HG03196 (cell line): ENCODE measurements at regions not wholly inside any gene's neighbourhood (a gene's known extent, or its start where the extent isn't known, plus 50 kb on each side); places are given as distances from the start of the nearest gene placed in this dataset.
A peak's percentile ranks its signal among the peaks of the same experiment; 100 is the strongest.
"Not testable (repeated sequence)": the region's sequence is repeated elsewhere in the genome, so short reads cannot be mapped to it uniquely, and the experiment has no call there.

Experiments used
- ATAC-seq: cut with Tn5 transposase; IDR thresholded peaks from one replicate; pipeline ENCODE4 v1.9.1; 2021; ENCODE audit not compliant: unreplicated experiment

- no peak for ATAC-seq
Measured at GRCh38 chr10:43843321-43844101, 194.8 kb upstream of the ZNF32 start.

GRCh38 chr10:43842496-43842895, 193.8 kb upstream of the ZNF32 start:
- ATAC-seq: no peak

GRCh38 chr10:43842072-43842471, 193.4 kb upstream of the ZNF32 start:
- ATAC-seq: no peak

DNA sequence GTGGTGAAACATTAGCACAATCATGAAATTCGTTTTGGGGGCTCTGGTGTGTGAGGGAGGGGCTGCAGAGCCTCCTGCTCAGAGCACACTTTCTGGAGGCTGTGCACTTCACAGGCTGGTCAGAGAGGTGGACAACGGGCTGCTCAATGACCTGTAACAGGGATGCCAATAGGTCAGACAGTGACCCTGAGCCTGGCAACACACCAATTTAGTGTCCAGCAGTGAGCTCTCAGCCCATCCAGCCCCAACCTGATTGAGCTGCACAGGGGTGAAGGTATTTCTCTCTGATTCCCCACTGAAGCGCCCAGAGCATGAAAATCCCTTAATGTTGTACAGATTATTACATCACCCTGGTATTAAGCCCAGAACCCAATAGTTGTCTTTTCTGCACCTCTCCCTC, 191.3 kb upstream of the ZNF32 start:
- ATAC-seq: no peak

DNA sequence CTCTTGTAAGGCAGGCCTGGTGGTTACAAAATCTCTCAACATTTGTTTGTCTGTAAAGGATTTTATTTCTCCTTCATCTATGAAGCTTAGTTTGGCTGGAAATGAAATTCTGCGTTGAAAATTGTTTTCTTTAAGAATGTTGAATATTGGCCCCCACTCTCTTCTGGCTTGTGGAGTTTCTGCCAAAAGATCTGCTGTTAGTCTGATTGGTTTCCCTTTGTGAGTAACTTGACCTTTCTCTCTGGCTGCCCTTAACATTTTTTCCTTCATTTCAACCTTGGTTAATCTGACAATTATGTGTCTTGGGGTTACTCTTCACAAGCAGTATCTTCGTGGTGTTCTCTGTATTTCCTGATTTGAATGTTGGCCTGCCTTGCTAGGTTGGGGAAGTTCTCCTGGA, 186.1 kb upstream of the ZNF32 start:
- ATAC-seq: not testable (repeated sequence)

- no peak for ATAC-seq
Measured at GRCh38 chr10:43827853-43828252, 179.2 kb upstream of the ZNF32 start.

GRCh38 chr10:43825984-43826383, 177.3 kb upstream of the ZNF32 start:
- no peak for ATAC-seq

GRCh38 chr10:43825421-43825820, 176.7 kb upstream of the ZNF32 start:
- no peak for ATAC-seq

- no peak for ATAC-seq
Measured at GRCh38 chr10:43824934-43825333, 176.3 kb upstream of the ZNF32 start.

- ATAC-seq: no peak
Measured at GRCh38 chr10:43822631-43823580, 174.2 kb upstream of the ZNF32 start.

DNA sequence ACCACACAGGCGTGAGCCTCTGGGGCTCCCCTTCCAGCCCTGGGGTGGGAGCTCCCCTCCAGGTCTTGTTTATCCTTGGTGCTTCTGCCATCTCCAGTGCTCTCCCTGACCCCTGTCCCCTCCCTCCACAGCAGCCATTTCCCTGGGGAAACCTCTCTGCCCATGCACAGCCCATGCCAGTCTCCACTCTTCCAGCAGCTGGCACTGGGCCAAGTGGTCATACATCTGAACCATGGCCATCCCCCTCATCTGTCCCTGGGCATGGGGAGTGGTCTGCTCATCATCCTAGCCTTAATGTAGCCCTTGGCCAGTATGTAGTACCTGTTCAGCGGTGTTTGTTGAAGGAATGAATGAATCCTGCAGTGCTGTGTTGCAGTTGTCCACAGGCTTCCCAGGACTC, 172.4 kb upstream of the ZNF32 start:
- ATAC-seq: no peak

GRCh38 chr10:43820663-43821062, 172.0 kb upstream of the ZNF32 start:
- ATAC-seq: no peak

DNA sequence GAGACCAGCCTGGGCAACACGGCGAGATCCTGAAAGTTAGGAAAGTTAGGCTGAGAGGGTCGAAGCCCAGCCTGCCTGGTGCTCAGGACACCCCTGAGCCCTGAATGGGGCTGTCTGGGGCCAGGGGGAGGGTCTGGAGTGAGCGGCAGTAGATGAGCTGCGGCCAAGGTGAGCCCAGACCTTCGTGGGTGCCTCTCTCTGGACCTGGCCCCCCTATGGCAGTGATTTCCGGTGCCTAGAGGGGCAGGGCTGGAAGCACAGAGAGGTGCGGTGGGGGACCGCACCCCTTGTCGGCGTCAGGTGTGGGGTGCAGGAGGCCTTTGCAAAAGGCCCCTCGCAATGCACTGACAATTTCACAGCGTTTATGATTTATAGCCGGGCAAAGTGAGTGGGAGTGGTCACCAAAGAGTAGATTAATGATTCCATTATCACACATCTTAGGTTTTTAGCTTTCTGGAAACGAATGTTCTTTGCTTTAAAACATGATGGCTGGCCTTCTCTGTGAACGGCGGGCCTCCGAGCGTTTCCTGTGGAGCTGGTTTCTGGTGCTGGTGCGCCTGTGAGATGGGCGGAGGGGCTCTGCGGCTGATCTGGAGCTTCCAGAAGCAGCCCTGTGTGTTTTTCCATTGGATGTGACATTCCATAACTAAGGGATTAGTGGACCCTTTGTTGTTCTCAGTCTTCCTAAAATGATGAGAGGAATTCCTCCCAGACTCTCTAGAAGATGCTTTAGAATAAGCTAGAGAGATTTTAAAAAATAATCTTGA, 171.0 kb upstream of the ZNF32 start:
- no peak for ATAC-seq

DNA sequence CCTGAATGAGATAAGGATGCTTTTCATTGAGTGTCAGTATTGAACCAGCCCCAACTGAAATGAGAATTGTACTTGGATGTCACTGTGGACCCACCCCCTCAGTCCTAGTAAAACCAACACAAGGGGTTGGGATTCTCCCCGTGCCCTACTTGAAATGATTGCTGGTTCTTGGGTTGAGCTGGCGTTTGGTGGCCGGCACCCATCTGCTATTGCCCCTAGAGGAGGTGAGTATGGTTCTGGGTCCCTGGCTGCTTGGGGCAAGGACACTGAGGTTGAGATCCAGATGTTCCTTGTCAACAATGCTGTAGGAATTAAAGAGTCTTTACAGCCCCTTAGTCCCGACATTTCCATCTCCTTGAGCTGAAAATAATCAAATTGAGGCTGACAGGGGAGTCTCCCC, 170.0 kb upstream of the ZNF32 start:
- ATAC-seq: no peak

DNA sequence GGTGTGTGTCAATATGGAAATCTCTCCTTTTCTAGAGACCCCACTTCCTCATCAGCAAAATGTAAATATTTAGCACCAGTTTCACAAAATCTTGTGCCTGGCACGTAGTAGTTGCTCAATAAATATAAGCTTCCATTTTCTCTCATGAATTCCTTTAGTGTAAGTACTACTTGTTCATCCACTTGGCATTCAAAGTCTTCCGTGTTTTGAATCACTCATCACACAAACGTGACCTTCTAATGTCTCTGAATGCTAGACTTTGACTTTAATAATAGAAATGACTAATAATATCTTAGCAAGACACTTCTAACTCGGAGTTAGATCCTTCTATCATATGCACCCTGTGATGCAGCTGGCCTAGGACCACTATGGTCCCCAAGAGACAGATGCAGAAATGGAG, 168.7 kb upstream of the ZNF32 start:
- ATAC-seq: no peak

DNA sequence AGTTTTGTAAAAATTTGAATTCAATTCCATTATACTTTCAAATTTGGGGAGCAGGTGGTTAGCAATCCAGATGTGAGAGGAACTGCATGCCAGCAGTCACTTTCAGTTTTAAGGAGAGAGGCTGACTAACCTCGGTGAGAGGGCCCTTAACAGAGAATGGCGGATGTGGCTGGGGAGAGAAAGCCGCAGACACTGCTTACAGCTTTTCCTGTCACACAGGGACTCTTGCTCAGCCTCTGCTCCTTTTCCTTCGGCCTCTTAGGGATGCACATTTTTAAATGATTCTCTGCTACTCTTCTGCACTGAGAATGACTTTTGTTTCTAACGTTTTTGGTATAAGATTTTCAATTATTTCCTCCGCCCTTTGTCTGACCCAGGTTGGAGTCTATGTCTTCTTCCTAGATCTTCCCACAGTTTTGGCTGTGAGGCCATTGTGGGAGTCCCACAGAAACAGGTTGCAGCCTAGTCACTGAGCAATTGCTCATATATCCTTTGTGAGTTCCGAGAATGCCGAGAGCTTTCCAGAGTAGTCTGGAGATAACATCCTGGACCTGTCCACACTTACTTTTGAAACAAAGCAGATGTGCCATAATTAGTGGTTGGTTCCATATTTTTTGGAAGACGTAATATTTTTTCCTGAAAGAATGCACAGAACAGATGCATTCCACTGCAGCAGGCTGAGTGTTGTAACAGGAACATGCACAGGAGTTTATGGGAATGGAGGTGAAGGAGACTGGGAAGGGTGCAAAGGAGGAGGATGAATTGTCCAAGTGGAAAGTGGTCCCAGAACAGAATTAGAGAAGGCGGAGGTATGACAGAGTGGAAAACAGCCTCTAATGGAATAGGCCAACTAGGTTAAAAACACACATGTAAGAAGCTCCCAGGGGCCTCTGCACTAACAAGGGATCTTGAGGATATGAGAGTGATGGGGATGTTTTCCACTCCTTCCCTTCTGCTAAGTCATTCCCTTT, 168.0 kb upstream of the ZNF32 start:
- peak; percentile 97 for ATAC-seq

- ATAC-seq: no peak
Measured at GRCh38 chr10:43815181-43815885, 166.7 kb upstream of the ZNF32 start.

- ATAC-seq: no peak
Measured at GRCh38 chr10:43814663-43815062, 166.0 kb upstream of the ZNF32 start.

DNA sequence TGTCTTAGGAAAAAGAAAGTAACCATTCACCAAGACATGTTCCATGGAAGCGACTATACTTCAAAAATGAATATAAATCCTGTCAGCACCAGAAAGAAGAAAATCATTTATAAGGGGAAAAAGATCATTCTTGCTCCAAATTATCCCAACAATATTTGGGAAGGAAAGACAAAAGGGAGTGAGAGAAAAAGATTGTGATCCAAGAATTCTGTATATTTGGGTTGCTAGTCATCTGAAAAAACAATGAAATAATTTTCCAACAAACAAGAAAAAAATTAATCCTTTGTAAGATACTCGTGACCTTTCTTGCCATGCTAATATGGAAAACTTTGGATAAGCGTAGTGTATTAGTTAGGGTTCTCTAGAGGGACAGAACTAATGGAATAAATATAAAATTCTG, 163.2 kb upstream of the ZNF32 start:
- no peak for ATAC-seq
